ENCODE measurements at regions not wholly inside any gene's neighbourhood (a gene's known extent, or its start where the extent isn't known, plus 50 kb on each side); places are given as distances from the start of the nearest gene placed in this dataset.
A peak's percentile ranks its signal among the peaks of the same experiment; 100 is the strongest.

- TF ChIP-seq JUN (IDR thresholded peaks at IDR 0.05; ENCODE audit: low read depth, low read length) (no peak), GTF2F1 (IDR thresholded peaks at IDR 0.05; ENCODE audit: borderline replicate concordance, low read depth, low read length) (no peak), NANOG (IDR thresholded peaks at IDR 0.05; ENCODE audit: insufficient read depth, low read depth, low read length, poor library complexity, severe bottlenecking) (no peak), SAP30 (IDR thresholded peaks at IDR 0.05; ENCODE audit: insufficient read depth, insufficient replicate concordance, low read length) (no peak), EGR1 (IDR thresholded peaks at IDR 0.05; ENCODE audit: borderline replicate concordance, low read depth, low read length) (no peak), SIX5 (IDR thresholded peaks at IDR 0.05; ENCODE audit: low read depth, low read length) (no peak), RXRA (IDR thresholded peaks at IDR 0.05; ENCODE audit: insufficient read depth, low read depth, low read length) (no peak), CHD1 (IDR thresholded peaks at IDR 0.05; ENCODE audit: low read depth, low read length) (no peak), RAD21 (IDR thresholded peaks at IDR 0.05 in 1 of 2, conservative IDR thresholded peaks at IDR 0.05 in 1 of 2; ENCODE audit: low read depth in 2 of 2, low read length in 2 of 2) (peak; percentile 70 to 75), CHD2 (IDR thresholded peaks at IDR 0.05; ENCODE audit: low read length) (no peak), SP1 (IDR thresholded peaks at IDR 0.05; ENCODE audit: low read depth, low read length) (no peak), BCL11A (IDR thresholded peaks at IDR 0.05; ENCODE audit: low read depth in 2 of 2, low read length in 2 of 2) (no peak), JUND (IDR thresholded peaks at IDR 0.05; ENCODE audit: low read length) (no peak), TAF7 (optimal IDR thresholded peaks at IDR 0.05; ENCODE audit: borderline replicate concordance, low read depth, low read length) (no peak)
Measured at GRCh38 chr5:133754575-133755169, 142.3 kb upstream of the FSTL4 start (continued).
